HG03196 (cell line): ENCODE measurements at regions not wholly inside any gene's neighbourhood (a gene's known extent, or its start where the extent isn't known, plus 50 kb on each side); places are given as distances from the start of the nearest gene placed in this dataset.

Experiments used
- ATAC-seq: cut with Tn5 transposase; IDR thresholded peaks from one replicate; pipeline ENCODE4 v1.9.1; 2021; ENCODE audit not compliant: unreplicated experiment

- ATAC-seq: no peak
These were observed 1394.8 kb upstream of the SLC10A2 start for GRCh38 chr13:104461049-104461448.

- ATAC-seq: no peak
These were observed 1394.3 kb upstream of the SLC10A2 start for GRCh38 chr13:104460554-104460953.

GRCh38 chr13:104450006-104450405 lies 1383.8 kb upstream of the SLC10A2 start:
- no peak for ATAC-seq

GRCh38 chr13:104447348-104447747 lies 1381.1 kb upstream of the SLC10A2 start:
- no peak for ATAC-seq

GRCh38 chr13:104442536-104442935 lies 1376.3 kb upstream of the SLC10A2 start:
- no peak for ATAC-seq

GRCh38 chr13:104436555-104436954 lies 1370.3 kb upstream of the SLC10A2 start:
- ATAC-seq: no peak

- ATAC-seq: no peak
These were observed 1365.7 kb upstream of the SLC10A2 start for GRCh38 chr13:104431895-104432294.

- ATAC-seq: no peak
These were observed 1360.2 kb upstream of the SLC10A2 start for GRCh38 chr13:104426435-104426834.

GRCh38 chr13:104422668-104423067 lies 1356.5 kb upstream of the SLC10A2 start:
- ATAC-seq: no peak

- no peak for ATAC-seq
These were observed 1350.8 kb upstream of the SLC10A2 start for GRCh38 chr13:104416973-104417372.

- ATAC-seq: no peak
These were observed 1348.6 kb upstream of the SLC10A2 start for GRCh38 chr13:104414771-104415170.

GRCh38 chr13:104414181-104414580 lies 1348.0 kb upstream of the SLC10A2 start:
- no peak for ATAC-seq

GRCh38 chr13:104411141-104411765 lies 1345.0 kb upstream of the SLC10A2 start:
- ATAC-seq: no peak

GRCh38 chr13:104408733-104409132 lies 1342.5 kb upstream of the SLC10A2 start:
- ATAC-seq: no peak

GRCh38 chr13:104404325-104404724 lies 1338.1 kb upstream of the SLC10A2 start:
- ATAC-seq: no peak

GRCh38 chr13:104389691-104390090 lies 1323.5 kb upstream of the SLC10A2 start:
- ATAC-seq: no peak

GRCh38 chr13:104387510-104387909 lies 1321.3 kb upstream of the SLC10A2 start:
- no peak for ATAC-seq

GRCh38 chr13:104385404-104385803 lies 1319.2 kb upstream of the SLC10A2 start:
- no peak for ATAC-seq

- no peak for ATAC-seq
These were observed 1316.7 kb upstream of the SLC10A2 start for GRCh38 chr13:104382951-104383350.

GRCh38 chr13:104376588-104376987 lies 1310.4 kb upstream of the SLC10A2 start:
- ATAC-seq: no peak

- no peak for ATAC-seq
These were observed 1309.4 kb upstream of the SLC10A2 start for GRCh38 chr13:104375614-104376013.

GRCh38 chr13:104372095-104372655 lies 1306.0 kb upstream of the SLC10A2 start:
- no peak for ATAC-seq

- no peak for ATAC-seq
These were observed 1299.2 kb upstream of the SLC10A2 start for GRCh38 chr13:104365430-104365829.
